ENCODE measurements at regions not wholly inside any gene's neighbourhood (a gene's known extent, or its start where the extent isn't known, plus 50 kb on each side); places are given as distances from the start of the nearest gene placed in this dataset.

DNA sequence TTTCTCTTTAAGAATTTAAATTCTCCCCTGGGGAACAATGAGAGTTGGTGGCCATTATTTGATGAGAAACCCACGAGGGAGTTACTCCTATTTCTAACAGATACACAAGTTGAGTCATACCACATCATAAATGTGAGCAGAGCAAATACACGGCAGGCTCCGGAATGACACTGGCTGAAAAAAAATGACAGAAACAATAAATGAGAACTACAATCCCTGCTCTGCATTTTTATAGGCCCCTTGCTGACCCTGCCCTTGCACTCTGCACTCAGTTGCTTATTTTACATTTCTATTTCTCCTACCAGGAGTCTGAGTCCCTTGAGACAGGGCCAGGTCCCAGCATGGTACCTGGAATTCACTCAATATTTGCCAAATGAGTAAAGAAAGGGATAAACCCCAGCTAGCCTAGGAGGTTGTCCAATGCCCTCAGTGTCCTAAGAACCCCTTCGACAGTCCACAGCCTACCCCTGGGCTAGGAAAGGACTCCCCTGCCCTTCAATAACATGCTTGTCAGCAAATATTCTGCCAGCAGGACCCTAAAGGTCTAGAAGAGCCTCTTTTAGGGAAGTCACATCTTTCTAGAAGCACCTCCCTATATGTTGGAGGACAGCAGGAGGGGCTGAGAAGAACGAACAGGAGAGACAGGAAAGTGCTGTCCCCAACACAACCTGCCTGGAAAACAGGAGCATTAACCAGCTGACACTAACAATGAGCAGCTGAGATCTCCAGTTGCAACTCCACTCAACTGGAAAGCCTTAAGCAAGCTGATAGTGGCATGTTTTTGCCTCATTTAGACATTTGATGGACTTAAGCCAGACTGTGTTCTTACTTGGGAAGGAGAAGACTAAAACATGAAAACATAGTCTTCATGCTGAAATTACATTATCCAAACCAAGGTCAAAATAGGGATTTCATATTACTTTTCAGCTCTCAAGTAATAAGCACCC, 191.2 kb downstream of the ACTL7B start:
- no peak for DNase-seq (ENCODE audit: low spot score)
- in situ Hi-C loops (cut with MboI; ENCODE audit: low pct_unique_long_range_greater_than_20kb, low sequenced_read_pairs, unreplicated experiment): no loop called here
- TF ChIP-seq, protein P1, sequence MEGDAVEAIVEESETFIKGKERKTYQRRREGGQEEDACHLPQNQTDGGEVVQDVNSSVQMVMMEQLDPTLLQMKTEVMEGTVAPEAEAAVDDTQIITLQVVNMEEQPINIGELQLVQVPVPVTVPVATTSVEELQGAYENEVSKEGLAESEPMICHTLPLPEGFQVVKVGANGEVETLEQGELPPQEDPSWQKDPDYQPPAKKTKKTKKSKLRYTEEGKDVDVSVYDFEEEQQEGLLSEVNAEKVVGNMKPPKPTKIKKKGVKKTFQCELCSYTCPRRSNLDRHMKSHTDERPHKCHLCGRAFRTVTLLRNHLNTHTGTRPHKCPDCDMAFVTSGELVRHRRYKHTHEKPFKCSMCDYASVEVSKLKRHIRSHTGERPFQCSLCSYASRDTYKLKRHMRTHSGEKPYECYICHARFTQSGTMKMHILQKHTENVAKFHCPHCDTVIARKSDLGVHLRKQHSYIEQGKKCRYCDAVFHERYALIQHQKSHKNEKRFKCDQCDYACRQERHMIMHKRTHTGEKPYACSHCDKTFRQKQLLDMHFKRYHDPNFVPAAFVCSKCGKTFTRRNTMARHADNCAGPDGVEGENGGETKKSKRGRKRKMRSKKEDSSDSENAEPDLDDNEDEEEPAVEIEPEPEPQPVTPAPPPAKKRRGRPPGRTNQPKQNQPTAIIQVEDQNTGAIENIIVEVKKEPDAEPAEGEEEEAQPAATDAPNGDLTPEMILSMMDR (IDR thresholded peaks at IDR 0.05; ENCODE audit: extremely low read depth, insufficient read depth, missing control alignments): no peak

DNA sequence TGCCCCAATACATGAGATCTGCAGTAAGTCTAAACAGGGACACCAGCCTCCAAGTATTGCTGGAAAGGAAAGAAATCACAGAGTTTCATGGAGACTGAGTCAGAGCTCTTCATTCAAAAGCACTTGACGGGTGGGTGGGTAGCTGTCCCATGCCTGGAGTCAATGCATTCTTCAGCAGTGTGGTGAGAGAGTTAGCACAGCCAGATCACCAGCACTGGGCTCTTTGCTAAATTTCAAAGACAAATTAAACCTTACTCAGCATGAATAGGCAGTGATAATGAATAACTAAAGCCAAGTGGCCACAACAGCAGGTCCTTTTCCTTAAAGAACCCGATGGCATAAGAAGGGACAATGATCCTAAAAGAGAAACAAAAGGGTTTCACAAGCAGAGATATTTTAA, 192.4 kb downstream of the ACTL7B start:
- in situ Hi-C loops (cut with MboI; ENCODE audit: low pct_unique_long_range_greater_than_20kb, low sequenced_read_pairs, unreplicated experiment): no loop called here
- TF ChIP-seq, protein P1 (IDR thresholded peaks at IDR 0.05; ENCODE audit: extremely low read depth, insufficient read depth, missing control alignments): no peak
- no peak for DNase-seq (ENCODE audit: low spot score)

DNA sequence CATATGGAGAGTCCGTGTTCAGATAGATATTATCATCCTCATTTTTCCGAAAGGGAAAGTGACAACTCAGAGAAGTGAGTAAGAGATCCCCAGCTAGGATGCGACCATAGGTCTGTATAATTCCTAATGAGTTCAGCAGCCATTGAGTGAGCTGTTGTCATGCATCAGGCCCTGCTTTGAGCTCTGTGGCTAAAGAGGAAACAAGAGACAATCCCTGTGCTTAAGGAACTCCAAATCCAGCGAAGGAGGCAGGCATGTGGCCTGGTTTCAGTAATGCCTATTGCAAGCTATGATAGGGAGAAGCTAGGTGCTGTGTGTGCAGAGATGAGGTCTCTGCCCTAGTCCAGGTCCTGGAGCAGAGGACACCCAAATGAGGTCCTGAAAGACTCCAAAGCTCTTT, 192.8 kb downstream of the ACTL7B start:
- TF ChIP-seq, protein P1 (IDR thresholded peaks at IDR 0.05; ENCODE audit: extremely low read depth, insufficient read depth, missing control alignments): no peak
- DNase-seq (ENCODE audit: low spot score): no peak
- in situ Hi-C loops (cut with MboI; ENCODE audit: low pct_unique_long_range_greater_than_20kb, low sequenced_read_pairs, unreplicated experiment): no loop called here

DNA sequence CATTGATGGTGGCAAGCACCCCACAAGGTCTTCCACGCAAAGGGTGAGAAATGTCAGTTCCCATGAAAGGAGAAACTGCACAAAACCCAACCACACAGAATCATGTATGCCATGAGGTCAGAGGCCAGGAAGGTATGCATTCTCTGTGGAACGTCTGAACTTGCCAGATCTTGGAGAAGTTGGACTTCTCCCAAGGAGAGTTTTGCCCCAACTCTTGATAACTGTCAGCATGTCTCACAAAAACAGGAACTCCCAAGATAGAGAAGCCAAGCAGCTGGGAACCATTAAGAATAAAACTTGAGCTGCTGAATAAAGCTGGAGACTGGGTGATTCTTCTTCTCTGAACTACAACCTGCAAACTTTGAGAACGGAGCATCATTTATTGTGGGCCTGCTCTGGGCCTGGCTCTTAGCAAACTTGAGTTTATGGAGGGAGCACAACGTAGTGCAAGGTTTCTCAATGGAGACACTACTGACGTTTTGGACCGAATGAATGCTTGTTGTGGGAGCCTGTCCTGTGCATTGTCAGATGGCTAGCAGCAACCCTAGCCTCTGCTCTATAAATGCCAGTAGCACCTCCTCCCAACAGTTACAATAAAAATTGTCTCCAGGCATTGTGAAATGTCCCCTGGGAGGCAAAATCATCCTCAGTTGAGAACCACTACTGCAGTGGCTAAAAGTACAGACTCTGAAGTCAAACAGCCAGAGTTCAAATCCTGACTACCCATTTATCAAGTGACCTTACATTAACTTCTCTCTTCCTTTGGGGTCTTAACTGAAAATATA, 193.5 kb downstream of the ACTL7B start:
- TF ChIP-seq, protein P1 (IDR thresholded peaks at IDR 0.05; ENCODE audit: extremely low read depth, insufficient read depth, missing control alignments): no peak
- in situ Hi-C loops (cut with MboI; ENCODE audit: low pct_unique_long_range_greater_than_20kb, low sequenced_read_pairs, unreplicated experiment): no loop called here
- no peak for DNase-seq (ENCODE audit: low spot score)

DNA sequence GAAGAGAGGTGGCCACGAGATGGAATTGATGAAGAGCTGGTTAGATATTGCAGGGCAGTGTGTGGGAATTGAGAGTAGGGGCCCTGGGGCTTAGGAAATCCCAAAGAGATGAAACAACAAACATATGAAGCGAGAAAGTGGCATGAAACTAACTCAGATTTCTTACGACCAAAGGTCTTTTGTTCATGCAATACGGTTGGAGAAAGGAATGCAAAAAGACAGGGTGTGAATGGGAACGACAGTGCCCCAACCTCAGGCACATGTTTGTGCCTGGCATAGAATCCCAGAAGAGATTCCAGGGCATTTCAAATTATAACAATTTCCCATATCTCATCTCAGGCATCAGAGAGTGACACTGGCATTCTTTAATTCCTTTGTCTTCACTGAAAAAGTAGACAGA, 199.2 kb downstream of the ACTL7B start:
- in situ Hi-C loops (cut with MboI; ENCODE audit: low pct_unique_long_range_greater_than_20kb, low sequenced_read_pairs, unreplicated experiment): no loop called here
- TF ChIP-seq, protein P1 (IDR thresholded peaks at IDR 0.05; ENCODE audit: extremely low read depth, insufficient read depth, missing control alignments): no peak
- DNase-seq (ENCODE audit: low spot score): no peak

DNA sequence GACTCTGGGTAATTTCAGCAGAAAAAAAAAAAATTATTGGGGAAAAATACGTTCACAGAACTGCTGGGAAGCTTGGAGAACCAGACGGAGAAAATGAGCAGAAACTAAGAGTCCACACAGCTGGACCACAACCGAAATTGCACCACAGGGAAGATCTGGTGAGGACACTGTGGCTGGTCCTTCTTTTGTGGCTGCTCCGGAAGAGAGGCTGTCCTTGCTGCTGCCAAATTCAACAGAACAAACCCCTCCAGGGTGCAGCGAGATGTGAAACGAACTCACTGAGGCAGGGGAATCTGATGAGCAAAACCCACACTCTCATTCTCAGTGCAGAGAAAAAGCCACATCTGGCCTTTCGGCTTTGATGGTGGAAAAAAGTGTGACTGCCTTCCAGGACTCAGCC, 200.0 kb downstream of the ACTL7B start:
- in situ Hi-C loops (cut with MboI; ENCODE audit: low pct_unique_long_range_greater_than_20kb, low sequenced_read_pairs, unreplicated experiment): no loop called here
- no peak for DNase-seq (ENCODE audit: low spot score)

More for the DNA sequence above, 200.0 kb downstream of the ACTL7B start:
- TF ChIP-seq, protein P1 (IDR thresholded peaks at IDR 0.05; ENCODE audit: extremely low read depth, insufficient read depth, missing control alignments): no peak
